GM12878 (cell line): ENCODE measurements at regions not wholly inside any gene's neighbourhood (a gene's known extent, or its start where the extent isn't known, plus 50 kb on each side); places are given as distances from the start of the nearest gene placed in this dataset.

Experiments
- ATAC-seq: fragments of 200-7000 bp; cut with Tn5 transposase; 3 replicates; pipeline ENCODE4 v1.9.1; 2020; ENCODE audit warnings: mild to moderate bottlenecking, moderate library complexity
- BruUV-seq: library from RNA; stranded (reverse); fragments of 400-500 nt; replicated peaks from 2 replicates; lab custom pipeline; 2021; lab: Mats Ljungman, UMichigan
- CTCF ChIA-PET: fragments of 300-600 bp; sonication (Branson Sonifier 250); formaldehyde crosslinking; extraction: SDS; loops from one replicate; lab custom pipeline; 2021; ENCODE audit warnings: inconsistent platforms; lab: Yijun Ruan, JAX
- POLR2A ChIA-PET: fragments of 350-600 bp; formaldehyde crosslinking; extraction: SDS; loops from one replicate; lab custom pipeline; 2021; ENCODE audit warnings: inconsistent platforms; lab: Charles Lee
- RAD21 ChIA-PET: fragments of 300-600 bp; sonication (Branson Sonifier 250); formaldehyde crosslinking; loops from one replicate; lab custom pipeline; 2023; ENCODE audit warnings: antibody characterized with exemption; ENCODE audit not compliant: unreplicated experiment; lab: Charles Lee
- SMC1A ChIA-PET: fragments of 300-600 bp; sonication (Branson Sonifier 250); formaldehyde crosslinking; loops from one replicate; lab custom pipeline; 2023; ENCODE audit not compliant: unreplicated experiment, uncharacterized antibody; lab: Charles Lee
- DNase-seq: peaks from one replicate; pipeline ENCODE4 v3.0.0-alpha.2; 2011; ENCODE audit warnings: low read depth, low spot score
- FAIRE-seq: peaks from 3 replicates; lab custom pipeline; 2011; peaks lifted over from hg19 to GRCh38; lab: Jason Lieb, UNC
- H2AFZ ChIP-seq: 2 replicates; pipeline ENCODE4 v1.6.0; 2011; ENCODE audit warnings: low read depth, low read length, control low read depth; ENCODE audit not compliant: control insufficient read depth
- H3K27ac ChIP-seq: 2 replicates; pipeline ENCODE4 v1.5.1; 2011; ENCODE audit warnings: control low read depth; ENCODE audit not compliant: control insufficient read depth, insufficient read depth
- H3K27me3 ChIP-seq, 2 experiments: replicated peaks in 1 of 2; 2 replicates each; pipeline versions ENCODE4 v1.6.0 to v1.6.1; 2011; ENCODE audit warnings: low read length in 1 of 2; ENCODE audit not compliant: control insufficient read depth in 2 of 2, insufficient read depth in 2 of 2
- H3K36me3 ChIP-seq, 2 experiments: 2 replicates each; pipeline ENCODE4 v1.5.1; 2011; ENCODE audit warnings: low read length in 1 of 2; ENCODE audit not compliant: control insufficient read depth in 2 of 2, insufficient read depth in 2 of 2
- H3K4me1 ChIP-seq: 2 replicates; pipeline ENCODE4 v1.6.1; 2011; ENCODE audit warnings: mild to moderate bottlenecking, low read length, moderate library complexity, mixed read lengths; ENCODE audit not compliant: control insufficient read depth, insufficient read depth
- H3K4me2 ChIP-seq: 2 replicates; pipeline ENCODE4 v1.6.0; 2011; ENCODE audit warnings: control low read depth; ENCODE audit not compliant: control insufficient read depth, insufficient read depth
- H3K4me3 ChIP-seq: fragments of 200-600 bp; sonication (generic); 2 replicates; pipeline ENCODE4 v1.5.1; 2016
- H3K79me2 ChIP-seq: 2 replicates; pipeline ENCODE4 v1.6.0; 2011; ENCODE audit warnings: low read length; ENCODE audit not compliant: control insufficient read depth, insufficient read depth
- H3K9ac ChIP-seq: 2 replicates; pipeline ENCODE4 v1.8.0; 2011; ENCODE audit warnings: low read length, control low read depth, mixed read lengths; ENCODE audit not compliant: control insufficient read depth, insufficient read depth
- H3K9me3 ChIP-seq: replicated peaks from 3 replicates; pipeline ENCODE4 v1.5.1; 2011; ENCODE audit warnings: mild to moderate bottlenecking, low read length; ENCODE audit not compliant: control insufficient read depth, insufficient read depth
- H4K20me1 ChIP-seq: 2 replicates; pipeline ENCODE4 v1.6.0; 2011; ENCODE audit not compliant: control insufficient read depth, insufficient read depth
- IKZF1 ChIP-seq: fragments of 450-650 bp; conservative IDR thresholded peaks from 2 replicates; pipeline ENCODE4 v1.6.1; 2017; ENCODE audit warnings: antibody characterized with exemption, mild to moderate bottlenecking
- IRF4 ChIP-seq: IDR thresholded peaks from 2 replicates; pipeline ENCODE4 v1.6.1; 2011; ENCODE audit warnings: low read depth, low read length
- JUND ChIP-seq: IDR thresholded peaks from 2 replicates; pipeline ENCODE4 v1.6.1; 2012; ENCODE audit warnings: low read depth, mild to moderate bottlenecking, low read length, improper control_type of control experiment, moderate library complexity
- MEF2A ChIP-seq: IDR thresholded peaks from 2 replicates; pipeline ENCODE4 v1.6.1; 2011; ENCODE audit warnings: low read depth, mild to moderate bottlenecking, low read length, moderate library complexity; ENCODE audit not compliant: insufficient read depth
- PRDM15 ChIP-seq: fragments of 450-650 bp; formaldehyde crosslinking; IDR thresholded peaks from 2 replicates; pipeline ENCODE4 v1.4.0; 2020; ENCODE audit warnings: mild to moderate bottlenecking, moderate library complexity
- SP1 ChIP-seq: IDR thresholded peaks from one replicate; pipeline ENCODE4 v1.6.1; 2011; ENCODE audit warnings: low read depth, low read length
- SREBF2 ChIP-seq: IDR thresholded peaks from 2 replicates; pipeline ENCODE4 v1.6.1; 2012; ENCODE audit warnings: mild to moderate bottlenecking, low read length
- ZNF274 ChIP-seq: IDR thresholded peaks from one replicate; pipeline ENCODE4 v1.8.0; 2011; ENCODE audit not compliant: insufficient read length, insufficient read depth
- WGBS: methylation state at CpG from one replicate; pipeline ENCODE4 v1.1.6; 2016; ENCODE audit warnings: low lambda C conversion rate; ENCODE audit not compliant: insufficient replicate concordance, insufficient coverage; ENCODE audit errors: missing lambda C conversion rate; 5-methylcytosine and 5-hydroxymethylcytosine counted together
- in situ Hi-C: fragments of 300-500 bp; cut with MboI; formaldehyde crosslinking; loops from 9 replicates; pipeline ENCODE4 v1.14.3; 2018; ENCODE audit warnings: mixed read lengths
- intact Hi-C: fragments of 100-400 bp; cut with micrococcal nuclease; formaldehyde crosslinking; loops from one replicate; pipeline ENCODE4 v1.14.2; 2022; ENCODE audit not compliant: unreplicated experiment
- TF ChIP-seq, protein P1 (sequence below): fragments of 450-650 bp; IDR thresholded peaks from 2 replicates; pipeline ENCODE4 v1.6.1; 2016; ENCODE audit warnings: mild to moderate bottlenecking
- TF ChIP-seq, protein P2 (sequence below): fragments of 450-650 bp; IDR thresholded peaks from 2 replicates; pipeline ENCODE4 v1.6.1; 2017; ENCODE audit warnings: mild to moderate bottlenecking

- intact Hi-C loops, result no loop called here
- SMC1A ChIA-PET, result interaction anchor here (0.7 kb wide), 1 partner anchor 37 kb away, joined by 3 read pairs; no protein-coding TSS in a partner anchor
Observed at GRCh38 chr15:39399600-39399999, 181.3 kb upstream of the THBS1 start.

More at GRCh38 chr15:39399600-39399999, 181.3 kb upstream of the THBS1 start:
- Histone ChIP-seq H3K4me3 (no peak overlapping the region), H3K9ac (no peak overlapping the region), H2AFZ (no peak overlapping the region), H3K4me1 (no peaks in the 10 kb centered on the region), H4K20me1 (no peaks in the 10 kb centered on the region), H3K79me2 (no peaks in the 10 kb centered on the region), H3K9me3 (no peaks in the 10 kb centered on the region), H3K36me3 (no peaks in the 10 kb centered on the region), H3K4me2 (no peak overlapping the region), H3K27me3 (no peaks in the 10 kb centered on the region), H3K27ac (no peak overlapping the region)
- ChIA-PET RAD21 (no interaction called here), CTCF (no interaction called here), POLR2A (no interaction called here)
- no TSS peak for BruUV-seq
- TF ChIP-seq IRF4 (no peak), ZNF274 (no peak), SREBF2 (no peak), JUND (no peak), PRDM15 (no peak), SP1 (no peak), IKZF1 (no peak), MEF2A (no peak)
- TF ChIP-seq, protein P1, sequence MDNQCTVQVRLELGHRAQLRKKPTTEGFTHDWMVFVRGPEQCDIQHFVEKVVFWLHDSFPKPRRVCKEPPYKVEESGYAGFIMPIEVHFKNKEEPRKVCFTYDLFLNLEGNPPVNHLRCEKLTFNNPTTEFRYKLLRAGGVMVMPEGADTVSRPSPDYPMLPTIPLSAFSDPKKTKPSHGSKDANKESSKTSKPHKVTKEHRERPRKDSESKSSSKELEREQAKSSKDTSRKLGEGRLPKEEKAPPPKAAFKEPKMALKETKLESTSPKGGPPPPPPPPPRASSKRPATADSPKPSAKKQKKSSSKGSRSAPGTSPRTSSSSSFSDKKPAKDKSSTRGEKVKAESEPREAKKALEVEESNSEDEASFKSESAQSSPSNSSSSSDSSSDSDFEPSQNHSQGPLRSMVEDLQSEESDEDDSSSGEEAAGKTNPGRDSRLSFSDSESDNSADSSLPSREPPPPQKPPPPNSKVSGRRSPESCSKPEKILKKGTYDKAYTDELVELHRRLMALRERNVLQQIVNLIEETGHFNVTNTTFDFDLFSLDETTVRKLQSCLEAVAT, result no peak
- TF ChIP-seq, protein P2, sequence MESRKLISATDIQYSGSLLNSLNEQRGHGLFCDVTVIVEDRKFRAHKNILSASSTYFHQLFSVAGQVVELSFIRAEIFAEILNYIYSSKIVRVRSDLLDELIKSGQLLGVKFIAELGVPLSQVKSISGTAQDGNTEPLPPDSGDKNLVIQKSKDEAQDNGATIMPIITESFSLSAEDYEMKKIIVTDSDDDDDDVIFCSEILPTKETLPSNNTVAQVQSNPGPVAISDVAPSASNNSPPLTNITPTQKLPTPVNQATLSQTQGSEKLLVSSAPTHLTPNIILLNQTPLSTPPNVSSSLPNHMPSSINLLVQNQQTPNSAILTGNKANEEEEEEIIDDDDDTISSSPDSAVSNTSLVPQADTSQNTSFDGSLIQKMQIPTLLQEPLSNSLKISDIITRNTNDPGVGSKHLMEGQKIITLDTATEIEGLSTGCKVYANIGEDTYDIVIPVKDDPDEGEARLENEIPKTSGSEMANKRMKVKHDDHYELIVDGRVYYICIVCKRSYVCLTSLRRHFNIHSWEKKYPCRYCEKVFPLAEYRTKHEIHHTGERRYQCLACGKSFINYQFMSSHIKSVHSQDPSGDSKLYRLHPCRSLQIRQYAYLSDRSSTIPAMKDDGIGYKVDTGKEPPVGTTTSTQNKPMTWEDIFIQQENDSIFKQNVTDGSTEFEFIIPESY, result no peak
- FAIRE-seq (no peak), ATAC-seq (no peak), DNase-seq (no peak)
- in situ Hi-C loops, result no loop called here
- WGBS, result 24% methylated on average over 2 of the region's 2 CpGs
